Ovary (tissue), 3 donors: ENCODE measurements at regions not wholly inside any gene's neighbourhood (a gene's known extent, or its start where the extent isn't known, plus 50 kb on each side); places are given as distances from the start of the nearest gene placed in this dataset.

Source experiments
- EP300 ChIP-seq: sonication (generic); formaldehyde crosslinking; IDR thresholded peaks from one replicate; pipeline ENCODE4 v1.6.1; 2017; ENCODE audit warnings: antibody characterized with exemption
- POLR2A ChIP-seq: fragments of 450-650 bp; IDR thresholded peaks from one replicate; pipeline ENCODE4 v1.6.1; 2017; ENCODE audit warnings: antibody characterized with exemption, mild to moderate bottlenecking, moderate library complexity
- TF ChIP-seq, protein P1 (sequence below), 3 donors: fragments of 450-650 bp in 2 of 3; fragments of 200-600 bp in 1 of 3; IDR thresholded peaks; one replicate each; pipeline versions ENCODE4 v1.5.1 to v1.8.0; 2016 to 2022; ENCODE audit warnings: antibody characterized with exemption in 3 of 3, mild to moderate bottlenecking in 1 of 3
- donor health status: DM: no; HTN: no; CAD: no.

DNA sequence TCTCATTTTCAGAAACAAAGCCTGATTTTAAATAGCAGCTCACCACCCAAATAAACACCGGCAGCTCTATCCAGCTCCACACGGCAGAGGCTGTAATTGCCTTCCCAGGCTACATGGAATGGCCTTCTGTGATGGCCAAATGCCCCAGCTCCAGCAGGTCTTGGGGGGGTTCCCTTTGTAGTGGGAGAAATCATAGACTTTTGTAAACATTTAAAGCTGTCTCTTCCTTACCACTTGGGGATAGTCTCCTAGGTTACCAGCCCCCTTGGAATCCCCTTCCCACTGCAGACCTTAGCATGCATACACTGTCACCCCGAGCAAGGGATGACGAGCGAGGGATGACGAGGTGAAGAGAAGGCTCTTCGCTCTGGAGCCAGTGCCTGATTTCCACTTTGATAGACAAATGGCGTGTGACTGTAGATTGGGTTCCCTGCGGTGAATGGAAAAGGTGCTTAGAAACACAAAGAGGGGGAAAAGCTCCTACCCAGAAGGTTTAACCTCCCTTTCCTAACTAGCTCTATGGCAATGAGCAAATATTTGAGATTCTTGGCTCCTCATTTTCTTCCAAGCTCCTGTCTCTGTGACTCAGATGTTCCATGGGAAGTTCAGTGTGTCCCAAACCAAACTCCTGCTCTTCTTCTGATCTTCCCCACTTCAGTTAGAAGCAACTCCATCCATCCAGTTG, 108.0 kb upstream of the CADM1 start:
- TF ChIP-seq, protein P1, sequence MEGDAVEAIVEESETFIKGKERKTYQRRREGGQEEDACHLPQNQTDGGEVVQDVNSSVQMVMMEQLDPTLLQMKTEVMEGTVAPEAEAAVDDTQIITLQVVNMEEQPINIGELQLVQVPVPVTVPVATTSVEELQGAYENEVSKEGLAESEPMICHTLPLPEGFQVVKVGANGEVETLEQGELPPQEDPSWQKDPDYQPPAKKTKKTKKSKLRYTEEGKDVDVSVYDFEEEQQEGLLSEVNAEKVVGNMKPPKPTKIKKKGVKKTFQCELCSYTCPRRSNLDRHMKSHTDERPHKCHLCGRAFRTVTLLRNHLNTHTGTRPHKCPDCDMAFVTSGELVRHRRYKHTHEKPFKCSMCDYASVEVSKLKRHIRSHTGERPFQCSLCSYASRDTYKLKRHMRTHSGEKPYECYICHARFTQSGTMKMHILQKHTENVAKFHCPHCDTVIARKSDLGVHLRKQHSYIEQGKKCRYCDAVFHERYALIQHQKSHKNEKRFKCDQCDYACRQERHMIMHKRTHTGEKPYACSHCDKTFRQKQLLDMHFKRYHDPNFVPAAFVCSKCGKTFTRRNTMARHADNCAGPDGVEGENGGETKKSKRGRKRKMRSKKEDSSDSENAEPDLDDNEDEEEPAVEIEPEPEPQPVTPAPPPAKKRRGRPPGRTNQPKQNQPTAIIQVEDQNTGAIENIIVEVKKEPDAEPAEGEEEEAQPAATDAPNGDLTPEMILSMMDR (IDR thresholded peaks at IDR 0.05), result no peak
- TF ChIP-seq POLR2A (no peak), EP300 (no peak)
